CD4-positive, CD25-positive, alpha-beta regulatory T cell (primary cell): ENCODE measurements at regions not wholly inside any gene's neighbourhood (a gene's known extent, or its start where the extent isn't known, plus 50 kb on each side); places are given as distances from the start of the nearest gene placed in this dataset.

ENCODE experiments used
- ATAC-seq, 2 donors: fragments of 150-1000 bp; cut with Tn5 transposase; one replicate each; pipeline ENCODE4 v1.10.0; 2021; ENCODE audit warnings: low read depth in 2 of 2, moderate number of reproducible peaks in 2 of 2, moderate library complexity in 1 of 2
- DNase-seq, 3 donors: peaks; one replicate each; pipeline versions ENCODE4 v3.0.0 to v3.0.0-alpha.2; 2012 to 2022; ENCODE audit warnings: mixed read lengths in 1 of 3
- H3K27ac ChIP-seq: one replicate; pipeline ENCODE4 v1.7.0; 2013; ENCODE audit warnings: mild to moderate bottlenecking, low read length; ENCODE audit not compliant: insufficient read depth, poor library complexity, severe bottlenecking
- H3K27me3 ChIP-seq: one replicate; pipeline ENCODE4 v1.7.0; 2013; ENCODE audit warnings: low read length; ENCODE audit not compliant: control insufficient read depth, insufficient read depth
- H3K36me3 ChIP-seq: one replicate; pipeline ENCODE4 v1.7.0; 2013; ENCODE audit warnings: mild to moderate bottlenecking, low read length, moderate library complexity; ENCODE audit not compliant: control insufficient read depth, insufficient read depth
- H3K4me1 ChIP-seq: 2 replicates; pipeline ENCODE4 v1.7.0; 2013; ENCODE audit warnings: mild to moderate bottlenecking, low read length; ENCODE audit not compliant: insufficient read depth, control insufficient read depth, poor library complexity, severe bottlenecking
- H3K4me3 ChIP-seq: one replicate; pipeline ENCODE4 v1.7.0; 2013; ENCODE audit warnings: low read depth, mild to moderate bottlenecking, low read length, moderate library complexity
- H3K9me3 ChIP-seq, 2 experiments: 1 replicate in 1 of 2; 2 replicates in 1 of 2; pipeline ENCODE4 v1.7.0; 2013; ENCODE audit warnings: low read length in 2 of 2, mild to moderate bottlenecking in 1 of 2, moderate library complexity in 1 of 2; ENCODE audit not compliant: control insufficient read depth in 2 of 2
- H3K27ac Mint-ChIP-seq, 3 donors: one replicate each; pipeline ENCODE4 v1.8.0; 2020 to 2022; ENCODE audit warnings: mild to moderate bottlenecking in 3 of 3, mixed read lengths in 3 of 3, moderate library complexity in 2 of 3
- H3K27me3 Mint-ChIP-seq: one replicate; pipeline ENCODE4 v1.8.0; 2022; ENCODE audit warnings: mild to moderate bottlenecking, mixed read lengths
- H3K36me3 Mint-ChIP-seq: one replicate; pipeline ENCODE4 v1.8.0; 2020; ENCODE audit warnings: mixed read lengths
- H3K4me1 Mint-ChIP-seq, 4 donors: one replicate each; pipeline ENCODE4 v1.8.0; 2020 to 2022; ENCODE audit warnings: mixed read lengths in 4 of 4, mild to moderate bottlenecking in 1 of 4
- H3K4me3 Mint-ChIP-seq, 4 donors: one replicate each; pipeline ENCODE4 v1.8.0; 2020 to 2022; ENCODE audit warnings: mild to moderate bottlenecking in 4 of 4, mixed read lengths in 4 of 4, moderate library complexity in 3 of 4
- H3K9me3 Mint-ChIP-seq, 7 donors: one replicate each; pipeline ENCODE4 v1.8.0; 2020 to 2022; ENCODE audit warnings: mixed read lengths in 7 of 7, mild to moderate bottlenecking in 3 of 7, moderate library complexity in 2 of 7

DNA sequence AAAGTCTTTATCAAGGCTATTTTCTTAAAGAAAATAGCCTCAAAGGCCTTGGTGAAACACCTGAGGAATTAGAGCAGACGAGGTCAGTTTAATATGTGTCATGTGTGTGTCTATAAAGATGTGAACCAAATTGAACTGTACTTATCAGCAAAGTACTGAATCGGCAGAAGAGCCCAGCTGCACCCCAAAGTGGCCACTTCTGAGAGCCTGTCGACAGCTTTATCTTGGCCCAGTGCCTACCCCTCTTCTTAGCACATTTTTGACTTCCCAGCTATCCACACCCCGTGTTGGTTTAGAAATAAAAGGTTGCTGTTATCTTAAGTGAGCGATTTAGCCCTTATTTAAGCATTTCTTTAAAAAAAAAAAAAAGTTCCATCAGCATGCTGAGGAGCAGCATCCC, 329.7 kb downstream of the FBXW7 start:
- H3K4me3 ChIP-seq, result no peak overlapping the region
- H3K27ac ChIP-seq, result no peak overlapping the region
- Mint-ChIP-seq H3K4me1 (peaks cover 0 to 4% (median 2%) of the 10 kb centered on the region in 4 donors), H3K27ac (no peak overlapping the region), H3K36me3 (no peaks in the 10 kb centered on the region), H3K27me3 (peaks cover 18% of the 10 kb centered on the region), H3K9me3 (peaks cover 0 to 4% (median 0%) of the 10 kb centered on the region in 7 donors), H3K4me3 (no peak overlapping the region)
- DNase-seq (no peak), ATAC-seq (no peak)
- no peaks in the 10 kb centered on the region for H3K4me1 ChIP-seq
- peaks cover 5% of the 10 kb centered on the region for H3K27me3 ChIP-seq
- no peaks in the 10 kb centered on the region for H3K9me3 ChIP-seq
- H3K36me3 ChIP-seq, result no peaks in the 10 kb centered on the region

DNA sequence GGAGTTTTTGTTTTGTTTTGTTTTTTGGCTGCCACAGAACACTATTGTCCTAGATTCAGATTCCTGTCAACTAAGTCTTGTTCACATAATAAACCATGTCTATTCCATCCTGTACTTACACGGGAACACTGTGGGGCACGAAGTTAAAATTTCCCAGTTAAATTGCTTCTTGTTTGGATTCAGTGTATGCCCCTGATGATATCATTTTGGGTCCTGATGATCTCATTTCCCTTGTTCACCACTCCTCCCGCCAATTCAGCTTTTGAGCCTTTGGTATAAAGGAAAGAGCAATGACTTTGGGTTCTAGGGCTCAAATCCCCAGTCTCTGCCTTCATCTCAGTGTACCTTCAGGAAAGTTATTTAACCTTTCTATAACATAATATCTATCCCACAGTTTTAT, 333.5 kb downstream of the FBXW7 start:
- Mint-ChIP-seq H3K4me3 (no peak overlapping the region), H3K27me3 (peaks cover 1% of the 10 kb centered on the region), H3K27ac (peak overlapping the region in 1 of 3 donors; percentile 58), H3K36me3 (no peaks in the 10 kb centered on the region), H3K9me3 (peaks cover 0 to 5% (median 0%) of the 10 kb centered on the region in 7 donors), H3K4me1 (peaks cover 0 to 4% (median 2%) of the 10 kb centered on the region in 4 donors)
- DNase-seq (no peak), ATAC-seq (no peak)
- no peaks in the 10 kb centered on the region for H3K27me3 ChIP-seq
- H3K4me3 ChIP-seq, result no peak overlapping the region
- no peaks in the 10 kb centered on the region for H3K9me3 ChIP-seq
- no peaks in the 10 kb centered on the region for H3K4me1 ChIP-seq
- H3K36me3 ChIP-seq, result no peaks in the 10 kb centered on the region
- H3K27ac ChIP-seq, result no peak overlapping the region

DNA sequence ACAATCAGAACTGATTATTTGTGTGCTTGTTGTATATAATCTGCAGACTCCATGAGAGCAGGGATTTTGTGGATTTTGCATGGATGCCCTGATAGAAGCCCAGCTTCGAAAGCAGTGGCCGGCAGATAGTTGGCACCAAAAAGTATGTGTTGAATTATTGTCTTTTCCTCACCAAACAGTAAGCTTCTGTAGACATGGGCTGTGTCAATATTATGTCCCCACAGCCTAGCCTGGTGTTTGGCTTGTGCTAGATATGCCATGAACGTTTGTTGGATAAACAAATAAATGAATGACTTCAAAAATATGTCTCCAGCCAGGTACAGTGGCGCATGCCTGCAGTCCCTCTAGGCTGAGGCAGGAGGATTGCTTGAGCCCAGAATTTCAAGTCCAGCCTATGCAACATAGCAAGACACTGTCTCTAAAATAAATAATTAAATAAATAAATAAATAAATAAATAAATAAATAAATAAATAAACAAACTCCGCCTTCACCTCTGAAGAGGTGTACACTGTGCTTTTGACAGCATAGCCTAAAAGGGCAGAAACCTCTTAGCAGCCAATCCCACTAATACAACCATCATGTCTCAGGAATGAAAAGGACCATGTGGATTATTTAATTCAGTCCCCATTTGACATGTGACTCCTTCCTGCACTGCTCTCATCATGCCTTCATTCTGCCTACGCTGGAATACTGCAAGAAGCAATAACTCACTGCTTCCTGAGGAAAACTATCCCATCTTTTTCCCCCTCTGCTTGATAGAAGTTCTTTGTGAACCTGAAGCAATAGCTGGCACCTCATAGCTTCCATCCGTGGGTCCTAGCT, 335.2 kb downstream of the FBXW7 start:
- ATAC-seq (no peak), DNase-seq (no peak)
- Mint-ChIP-seq H3K27me3 (no peaks in the 10 kb centered on the region), H3K27ac (peak overlapping the region in 2 of 3 donors; percentile 38 to 69), H3K4me1 (peaks cover 0 to 3% (median under 1%) of the 10 kb centered on the region in 4 donors), H3K9me3 (peaks cover 0 to 3% (median 0%) of the 10 kb centered on the region in 7 donors), H3K4me3 (no peak overlapping the region), H3K36me3 (no peaks in the 10 kb centered on the region)
- Histone ChIP-seq H3K36me3 (no peaks in the 10 kb centered on the region), H3K27me3 (no peaks in the 10 kb centered on the region), H3K9me3 (no peaks in the 10 kb centered on the region), H3K4me1 (no peaks in the 10 kb centered on the region), H3K4me3 (no peak overlapping the region), H3K27ac (no peak overlapping the region)

DNA sequence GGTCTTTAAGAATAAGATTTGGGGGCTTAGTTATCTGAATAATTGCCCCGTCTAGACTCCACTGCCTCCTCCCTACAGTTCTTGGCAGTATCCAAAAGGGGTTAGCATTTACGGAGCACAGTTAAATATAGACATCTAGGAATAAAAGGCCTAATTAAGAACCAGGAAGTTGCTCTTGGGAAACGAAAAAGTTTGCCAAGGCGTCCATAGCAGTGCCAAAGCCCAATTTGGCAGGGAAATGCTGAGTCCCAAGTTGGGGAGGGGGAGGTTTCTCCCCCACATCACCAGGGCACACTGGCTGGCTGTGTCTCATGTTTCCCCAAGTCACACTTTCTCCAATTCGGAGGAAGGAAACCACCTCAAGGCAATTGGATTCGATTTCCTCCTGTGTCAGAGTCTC, 338.7 kb downstream of the FBXW7 start:
- peaks cover 0 to 3% (median 0%) of the 10 kb centered on the region in 4 donors for H3K4me1 Mint-ChIP-seq
- no peaks in the 10 kb centered on the region for H3K36me3 ChIP-seq
- H3K36me3 Mint-ChIP-seq, result no peaks in the 10 kb centered on the region
- H3K4me1 ChIP-seq, result no peaks in the 10 kb centered on the region
- DNase-seq (no peak), ATAC-seq (no peak)
- H3K27ac Mint-ChIP-seq, result no peak overlapping the region
- peaks cover 0 to 4% (median 0%) of the 10 kb centered on the region in 7 donors for H3K9me3 Mint-ChIP-seq
- H3K27me3 ChIP-seq, result no peaks in the 10 kb centered on the region
- H3K27me3 Mint-ChIP-seq, result no peaks in the 10 kb centered on the region
- H3K27ac ChIP-seq, result no peak overlapping the region
- H3K9me3 ChIP-seq, result no peaks in the 10 kb centered on the region
- H3K4me3 ChIP-seq, result no peak overlapping the region
- H3K4me3 Mint-ChIP-seq, result no peak overlapping the region

DNA sequence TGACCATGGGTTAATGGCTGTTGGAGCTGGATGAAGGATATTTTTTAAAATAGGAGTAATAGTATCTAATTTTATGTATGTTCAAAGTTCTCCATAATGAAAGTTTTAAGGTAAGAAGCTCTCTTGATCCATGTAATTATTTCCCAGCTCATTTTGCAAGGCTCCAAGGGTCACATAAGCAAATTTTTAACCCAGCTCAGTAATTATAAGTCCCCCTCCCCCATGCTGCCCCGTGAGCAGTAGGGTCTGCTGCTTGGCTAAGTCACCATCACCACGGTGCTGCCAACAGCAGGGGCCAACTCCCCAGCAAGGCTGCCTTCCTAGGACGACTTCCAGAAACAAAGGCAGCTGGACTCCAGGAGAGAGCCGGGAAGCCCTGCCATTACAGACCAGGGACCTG, 340.0 kb downstream of the FBXW7 start:
- no peaks in the 10 kb centered on the region for H3K27me3 Mint-ChIP-seq
- Histone ChIP-seq H3K36me3 (no peaks in the 10 kb centered on the region), H3K9me3 (no peaks in the 10 kb centered on the region), H3K4me1 (no peaks in the 10 kb centered on the region), H3K27ac (no peak overlapping the region), H3K4me3 (no peak overlapping the region), H3K27me3 (no peaks in the 10 kb centered on the region)
- H3K36me3 Mint-ChIP-seq, result no peaks in the 10 kb centered on the region
- no peak overlapping the region for H3K4me3 Mint-ChIP-seq
- H3K9me3 Mint-ChIP-seq, result peaks cover 0 to 4% (median 0%) of the 10 kb centered on the region in 7 donors
- DNase-seq (no peak), ATAC-seq (no peak)
- H3K27ac Mint-ChIP-seq, result no peak overlapping the region
- H3K4me1 Mint-ChIP-seq, result no peaks in the 10 kb centered on the region

DNA sequence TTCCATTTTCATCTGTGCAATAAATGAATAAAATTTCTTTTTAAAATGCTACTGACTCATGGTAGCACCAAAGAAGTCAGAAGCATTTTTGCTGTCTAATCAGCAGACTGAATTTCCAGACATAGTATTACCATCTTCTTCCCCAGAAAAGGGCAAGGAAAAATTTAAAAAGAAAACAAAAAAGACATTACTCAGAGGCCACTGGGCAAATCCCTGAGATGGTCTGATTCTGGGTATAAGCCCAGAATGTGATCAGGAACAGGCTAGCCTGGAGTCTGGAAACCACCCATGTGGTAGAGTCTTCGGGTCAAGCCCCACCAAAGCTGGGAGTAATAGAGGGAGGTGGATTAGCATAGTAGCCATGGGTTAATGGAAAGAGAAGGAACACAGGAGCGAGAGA, 342.8 kb downstream of the FBXW7 start:
- Histone ChIP-seq H3K4me3 (no peak overlapping the region), H3K27ac (no peak overlapping the region), H3K36me3 (no peaks in the 10 kb centered on the region), H3K9me3 (no peaks in the 10 kb centered on the region), H3K4me1 (no peaks in the 10 kb centered on the region), H3K27me3 (no peaks in the 10 kb centered on the region)
- H3K36me3 Mint-ChIP-seq, result no peaks in the 10 kb centered on the region
- H3K9me3 Mint-ChIP-seq, result peaks cover 0 to 3% (median 0%) of the 10 kb centered on the region in 7 donors
- H3K4me1 Mint-ChIP-seq, result peaks cover 0 to 15% (median 4%) of the 10 kb centered on the region in 4 donors
- H3K27me3 Mint-ChIP-seq, result no peaks in the 10 kb centered on the region
- ATAC-seq (no peak), DNase-seq (no peak)
- H3K4me3 Mint-ChIP-seq, result no peak overlapping the region
- peak overlapping the region in 1 of 3 donors; percentile 44 for H3K27ac Mint-ChIP-seq

DNA sequence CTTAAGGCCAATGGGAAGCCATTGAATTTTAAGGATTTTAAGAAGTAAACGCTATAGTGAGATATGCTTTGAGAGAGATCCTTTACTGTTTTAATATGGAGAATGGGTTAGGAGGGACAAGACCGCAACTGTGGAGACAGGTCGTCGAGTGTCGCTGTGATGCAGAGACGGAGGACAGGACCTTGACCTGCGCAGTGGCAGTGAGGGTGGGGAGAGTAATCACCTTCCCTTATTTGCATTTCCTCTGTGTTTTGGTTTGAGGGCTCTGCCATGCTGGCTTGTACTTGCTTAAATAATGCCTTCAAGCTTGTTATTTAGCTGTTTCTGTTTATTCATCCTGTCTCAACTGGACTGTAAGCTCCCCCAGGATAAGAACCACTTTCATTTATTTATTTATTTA, 345.0 kb downstream of the FBXW7 start:
- no peaks in the 10 kb centered on the region for H3K36me3 ChIP-seq
- no peak overlapping the region for H3K4me3 ChIP-seq
- Mint-ChIP-seq H3K27ac (peak overlapping the region in 1 of 3 donors; percentile 76), H3K9me3 (peaks cover 0 to 3% (median 0%) of the 10 kb centered on the region in 7 donors), H3K4me3 (no peak overlapping the region), H3K27me3 (peaks cover 4% of the 10 kb centered on the region), H3K36me3 (no peaks in the 10 kb centered on the region), H3K4me1 (peaks cover 0 to 16% (median 5%) of the 10 kb centered on the region in 4 donors)
- H3K9me3 ChIP-seq, result no peaks in the 10 kb centered on the region
- H3K27me3 ChIP-seq, result no peaks in the 10 kb centered on the region
- ATAC-seq (no peak), DNase-seq (no peak)
- no peak overlapping the region for H3K27ac ChIP-seq
- H3K4me1 ChIP-seq, result no peaks in the 10 kb centered on the region
